Astrocyte of the spinal cord (primary cell): ENCODE measurements at regions not wholly inside any gene's neighbourhood (a gene's known extent, or its start where the extent isn't known, plus 50 kb on each side); places are given as distances from the start of the nearest gene placed in this dataset.

Experiments used
- DNase-seq: peaks from one replicate; pipeline ENCODE4 v3.0.0; 2011; ENCODE audit warnings: low read depth, low spot score
- H3K4me3 ChIP-seq: 2 replicates; pipeline ENCODE4 v1.5.1; 2011; ENCODE audit warnings: low read depth, mild to moderate bottlenecking, low read length, moderate library complexity
- in situ Hi-C: cut with HindIII; loops from 2 replicates; pipeline ENCODE4 v1.10.0; 2017; ENCODE audit warnings: low sequenced_read_pairs
- TF ChIP-seq, protein P1 (sequence below): IDR thresholded peaks from 2 replicates; pipeline ENCODE4 v1.5.1; 2012; ENCODE audit warnings: low read depth, mild to moderate bottlenecking, low read length, inconsistent platforms

DNA sequence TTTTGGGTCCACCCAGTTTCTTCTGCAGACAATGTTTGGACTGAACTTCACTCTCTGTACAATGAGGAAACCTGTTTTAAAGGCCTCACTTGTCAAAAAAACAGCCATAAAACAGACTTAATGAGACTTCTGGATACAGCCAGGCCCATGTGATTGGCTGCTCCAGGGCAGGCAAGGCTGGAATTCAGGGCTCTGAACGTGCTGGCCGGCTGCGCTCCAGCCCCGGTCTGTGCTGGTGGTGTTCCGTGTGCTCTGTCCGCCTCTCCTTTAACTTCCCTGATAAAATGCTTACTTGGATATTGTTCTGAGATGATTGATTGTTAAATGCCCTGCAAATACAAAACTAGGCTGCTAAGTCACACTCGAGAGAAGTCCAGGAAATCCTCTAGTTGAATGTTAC, 131.2 kb upstream of the KLF4 start:
- TF ChIP-seq, protein P1, sequence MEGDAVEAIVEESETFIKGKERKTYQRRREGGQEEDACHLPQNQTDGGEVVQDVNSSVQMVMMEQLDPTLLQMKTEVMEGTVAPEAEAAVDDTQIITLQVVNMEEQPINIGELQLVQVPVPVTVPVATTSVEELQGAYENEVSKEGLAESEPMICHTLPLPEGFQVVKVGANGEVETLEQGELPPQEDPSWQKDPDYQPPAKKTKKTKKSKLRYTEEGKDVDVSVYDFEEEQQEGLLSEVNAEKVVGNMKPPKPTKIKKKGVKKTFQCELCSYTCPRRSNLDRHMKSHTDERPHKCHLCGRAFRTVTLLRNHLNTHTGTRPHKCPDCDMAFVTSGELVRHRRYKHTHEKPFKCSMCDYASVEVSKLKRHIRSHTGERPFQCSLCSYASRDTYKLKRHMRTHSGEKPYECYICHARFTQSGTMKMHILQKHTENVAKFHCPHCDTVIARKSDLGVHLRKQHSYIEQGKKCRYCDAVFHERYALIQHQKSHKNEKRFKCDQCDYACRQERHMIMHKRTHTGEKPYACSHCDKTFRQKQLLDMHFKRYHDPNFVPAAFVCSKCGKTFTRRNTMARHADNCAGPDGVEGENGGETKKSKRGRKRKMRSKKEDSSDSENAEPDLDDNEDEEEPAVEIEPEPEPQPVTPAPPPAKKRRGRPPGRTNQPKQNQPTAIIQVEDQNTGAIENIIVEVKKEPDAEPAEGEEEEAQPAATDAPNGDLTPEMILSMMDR = no peak
- in situ Hi-C loops = no loop called here
- no peak for DNase-seq
- H3K4me3 ChIP-seq = no peak overlapping the region

DNA sequence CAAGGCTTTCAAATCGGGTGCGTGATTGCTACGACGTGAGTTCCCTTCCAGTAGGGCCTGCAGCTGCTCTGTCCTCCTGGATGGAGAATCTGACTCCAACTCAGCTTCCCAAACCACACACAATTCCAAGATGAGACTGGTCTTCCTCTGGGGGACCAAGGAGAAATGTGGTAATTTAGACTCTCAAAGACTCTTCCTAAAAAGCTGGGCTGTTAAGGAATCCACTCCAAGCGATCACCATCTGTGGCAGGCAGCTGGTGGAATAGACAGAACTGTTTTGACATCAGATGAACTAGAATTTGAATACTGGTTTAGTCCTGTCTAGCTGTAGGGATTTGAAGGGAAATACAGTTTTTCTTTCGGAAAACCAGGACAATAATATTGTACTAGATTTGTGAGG, 130.7 kb upstream of the KLF4 start:
- in situ Hi-C loops = no loop called here
- H3K4me3 ChIP-seq = no peak overlapping the region
- TF ChIP-seq, protein P1 = no peak
- no peak for DNase-seq

DNA sequence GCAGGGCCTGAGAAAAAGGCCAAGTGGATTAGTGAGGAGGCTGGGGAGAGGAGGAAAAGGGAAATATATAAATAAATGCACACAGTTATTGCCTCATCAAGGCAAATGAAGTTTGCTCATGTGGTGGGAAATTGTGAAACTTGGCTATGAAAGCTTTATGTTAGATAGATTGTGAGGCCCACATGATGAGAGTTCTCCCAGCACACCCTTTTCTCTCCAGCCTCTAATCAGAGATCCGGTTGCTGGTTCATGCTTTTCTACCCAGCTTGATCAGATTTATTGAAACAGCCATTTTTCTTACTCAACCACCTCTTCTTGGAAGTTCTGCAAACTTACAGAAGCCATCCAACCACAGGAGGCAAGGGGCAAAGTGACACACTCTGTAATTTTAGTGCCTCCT, 125.8 kb upstream of the KLF4 start:
- in situ Hi-C loops = no loop called here
- TF ChIP-seq, protein P1 = no peak
- no peak overlapping the region for H3K4me3 ChIP-seq
- no peak for DNase-seq

DNA sequence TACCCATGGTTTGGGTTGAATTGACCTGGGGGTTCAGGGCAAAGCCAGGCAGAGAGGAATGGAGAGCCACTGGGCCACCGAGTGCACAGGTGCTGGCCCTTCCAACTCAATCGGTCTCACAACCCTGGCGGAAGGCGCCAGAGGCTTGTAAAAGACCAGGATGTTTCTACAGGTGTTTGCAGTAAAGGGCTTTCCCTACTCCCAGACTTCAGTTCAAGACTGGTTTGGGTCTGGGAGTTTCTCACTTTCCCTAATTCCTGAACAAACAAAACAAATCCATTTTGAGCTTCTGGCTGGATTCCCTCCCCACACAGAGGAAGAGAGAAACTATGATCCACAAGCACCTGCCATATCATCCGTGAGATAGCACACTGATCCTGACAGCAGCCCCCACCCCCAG, 125.2 kb upstream of the KLF4 start:
- H3K4me3 ChIP-seq = no peak overlapping the region
- DNase-seq = no peak
- TF ChIP-seq, protein P1 = no peak
- in situ Hi-C loops = no loop called here

DNA sequence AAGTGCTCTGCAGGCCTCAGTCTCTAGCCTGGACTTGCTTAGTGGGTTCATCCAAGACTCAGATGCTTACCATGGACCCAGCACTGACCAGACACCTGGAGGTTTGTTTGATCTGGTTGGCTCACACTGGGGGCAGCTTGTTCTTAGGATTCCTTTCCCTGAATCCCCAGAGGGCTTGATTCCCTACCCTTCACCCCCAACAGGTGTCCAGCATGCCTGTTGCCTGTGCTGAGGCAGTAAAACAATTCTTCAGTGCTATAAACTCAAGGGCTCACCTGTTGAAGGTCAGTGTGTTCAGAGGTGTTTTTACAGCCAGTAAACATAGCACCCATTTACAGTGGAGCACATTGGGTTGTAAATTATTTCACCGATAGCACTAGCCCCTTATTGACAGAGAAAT, 123.8 kb upstream of the KLF4 start:
- in situ Hi-C loops = no loop called here
- TF ChIP-seq, protein P1 = no peak
- DNase-seq = no peak
- no peak overlapping the region for H3K4me3 ChIP-seq

DNA sequence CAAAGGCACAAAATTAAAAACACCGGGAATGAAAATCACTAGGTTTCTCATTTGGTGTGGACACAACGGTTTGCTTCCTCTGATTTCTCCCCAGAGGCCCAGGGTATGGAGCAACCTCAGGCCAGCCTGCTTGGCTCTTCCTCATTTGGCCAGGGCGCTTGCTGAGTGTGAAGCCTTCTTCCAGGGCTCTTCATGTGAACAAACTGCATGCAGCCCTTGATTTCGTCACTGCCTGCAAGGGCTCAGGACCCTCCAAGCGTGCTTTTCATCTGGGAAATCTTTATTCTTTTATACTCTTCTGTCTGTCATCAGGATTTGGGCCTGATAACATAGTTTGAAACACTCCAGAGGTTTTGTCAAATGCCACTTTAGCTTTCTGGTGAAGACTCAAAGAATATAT, 122.6 kb upstream of the KLF4 start:
- in situ Hi-C loops = no loop called here
- DNase-seq = no peak
- no peak overlapping the region for H3K4me3 ChIP-seq
- TF ChIP-seq, protein P1 = no peak

DNA sequence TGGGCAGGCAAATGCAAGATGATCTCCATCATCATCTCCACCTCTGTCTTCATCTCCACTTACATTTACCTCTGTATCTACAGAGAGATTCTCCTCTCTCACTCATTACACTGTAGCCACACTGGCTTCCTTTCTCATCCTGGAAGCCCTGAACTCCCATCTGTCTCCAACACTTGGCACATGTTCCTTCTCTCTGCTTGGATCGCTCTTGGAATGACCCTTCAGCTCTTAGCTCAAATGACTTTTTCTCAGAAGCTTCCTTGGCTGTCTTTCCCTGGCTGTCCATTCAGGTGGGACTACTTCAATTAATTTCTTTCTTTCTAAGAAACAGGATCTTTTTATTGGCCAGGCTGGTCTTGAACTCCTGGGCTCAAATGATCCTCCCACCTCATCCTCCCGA, 120.0 kb upstream of the KLF4 start:
- DNase-seq = no peak
- TF ChIP-seq, protein P1 = no peak
- in situ Hi-C loops = no loop called here
- no peak overlapping the region for H3K4me3 ChIP-seq
